ENCODE measurements at regions not wholly inside any gene's neighbourhood (a gene's known extent, or its start where the extent isn't known, plus 50 kb on each side); places are given as distances from the start of the nearest gene placed in this dataset.

DNA sequence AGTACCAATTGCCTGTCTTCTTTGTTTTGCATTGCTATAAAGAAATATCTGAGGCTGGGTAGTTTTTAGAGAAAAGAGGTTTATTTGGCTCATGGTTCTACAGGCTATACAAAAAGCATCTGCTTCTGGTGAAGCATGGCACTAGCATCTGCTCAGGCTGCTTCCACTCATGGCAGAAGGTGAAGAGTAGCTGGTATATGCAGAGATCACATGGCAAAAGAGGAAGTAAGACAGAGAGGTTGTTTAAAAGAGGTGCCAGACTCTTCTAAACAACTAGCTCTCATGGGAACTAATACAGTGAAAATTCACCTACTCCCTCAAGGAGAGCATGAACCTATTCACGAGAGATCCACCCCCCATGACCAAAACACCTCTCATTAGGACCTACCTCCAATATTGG, 56.7 kb upstream of the GUCA2B start:
- Mint-ChIP-seq H3K9me3 (peaks cover 4 to 17% (median 14%) of the 10 kb centered on the region in 3 donors), H3K4me1 (no peaks in the 10 kb centered on the region), H3K4me3 (no peak overlapping the region), H3K36me3 (peaks cover 2% of the 10 kb centered on the region), H3K27ac (no peak overlapping the region), H3K27me3 (peaks cover 2% of the 10 kb centered on the region)

DNA sequence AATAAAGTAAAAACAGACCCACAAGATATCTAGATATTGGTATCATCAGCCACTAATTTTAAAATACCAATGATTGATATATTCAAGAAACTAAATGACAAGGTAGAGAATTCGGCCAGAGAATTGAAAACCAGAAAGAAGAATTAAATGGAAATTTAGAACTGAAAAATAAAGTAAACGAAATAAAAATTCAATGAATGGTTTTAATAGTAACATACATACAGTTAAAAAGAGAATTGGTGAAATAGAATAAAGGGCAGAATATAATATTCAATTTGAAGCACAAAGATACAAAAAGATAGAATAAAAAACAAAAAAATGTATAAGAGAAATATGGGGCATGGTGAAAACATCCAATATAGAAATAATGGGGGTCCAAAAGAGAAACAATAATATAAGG, 64.0 kb upstream of the GUCA2B start:
- Mint-ChIP-seq H3K9me3 (peaks cover 9 to 29% (median 16%) of the 10 kb centered on the region in 3 donors), H3K36me3 (peaks cover 7% of the 10 kb centered on the region), H3K27ac (no peak overlapping the region), H3K4me3 (no peak overlapping the region), H3K4me1 (no peaks in the 10 kb centered on the region), H3K27me3 (peaks cover 19% of the 10 kb centered on the region)

DNA sequence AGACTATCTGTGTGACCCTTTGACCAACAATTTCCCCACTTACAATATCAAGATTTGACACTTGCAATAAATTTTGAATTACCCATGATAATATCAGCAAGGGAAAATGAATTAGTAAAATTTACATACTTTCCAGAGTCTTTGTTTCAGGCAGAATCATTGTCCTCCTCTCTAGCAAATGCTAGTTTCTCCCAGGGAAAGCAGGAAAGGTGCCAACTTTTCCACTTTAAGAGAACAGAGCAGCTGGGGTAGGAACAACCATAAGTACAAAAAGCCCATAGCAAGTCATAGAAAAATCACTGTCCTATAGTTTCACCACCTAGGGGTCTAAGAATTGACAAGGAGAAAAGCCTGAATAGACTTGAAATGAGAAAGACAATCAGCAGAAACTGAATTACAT, 67.1 kb upstream of the GUCA2B start:
- no peak overlapping the region for H3K4me3 Mint-ChIP-seq
- no peaks in the 10 kb centered on the region for H3K4me1 Mint-ChIP-seq
- H3K27ac Mint-ChIP-seq, result no peak overlapping the region
- H3K27me3 Mint-ChIP-seq, result peaks cover 21% of the 10 kb centered on the region
- H3K9me3 Mint-ChIP-seq, result peaks cover 7 to 22% (median 12%) of the 10 kb centered on the region in 3 donors
- peaks cover 5% of the 10 kb centered on the region for H3K36me3 Mint-ChIP-seq

DNA sequence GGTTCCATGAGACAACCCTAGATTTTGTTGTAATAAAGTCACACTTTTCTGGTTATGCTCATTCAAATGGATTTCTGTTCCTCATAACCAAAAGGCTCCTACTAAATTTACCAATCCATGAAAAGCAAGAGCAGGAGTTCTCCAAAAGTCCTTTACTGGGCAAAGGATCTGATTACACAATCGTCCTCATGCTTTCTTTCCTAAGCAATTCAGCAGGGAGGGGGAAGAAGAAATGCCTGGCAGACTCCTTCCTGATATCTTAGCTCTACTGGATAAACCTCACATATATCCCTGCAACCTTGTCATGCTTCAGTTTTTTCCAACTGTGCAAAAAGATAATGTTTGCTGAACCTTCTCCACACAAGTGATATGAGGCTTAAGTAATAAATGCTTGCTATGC, 67.6 kb upstream of the GUCA2B start:
- Mint-ChIP-seq H3K36me3 (peaks cover 5% of the 10 kb centered on the region), H3K27me3 (peaks cover 23% of the 10 kb centered on the region), H3K27ac (no peak overlapping the region), H3K9me3 (peaks cover 8 to 23% (median 12%) of the 10 kb centered on the region in 3 donors), H3K4me3 (no peak overlapping the region), H3K4me1 (no peaks in the 10 kb centered on the region)

DNA sequence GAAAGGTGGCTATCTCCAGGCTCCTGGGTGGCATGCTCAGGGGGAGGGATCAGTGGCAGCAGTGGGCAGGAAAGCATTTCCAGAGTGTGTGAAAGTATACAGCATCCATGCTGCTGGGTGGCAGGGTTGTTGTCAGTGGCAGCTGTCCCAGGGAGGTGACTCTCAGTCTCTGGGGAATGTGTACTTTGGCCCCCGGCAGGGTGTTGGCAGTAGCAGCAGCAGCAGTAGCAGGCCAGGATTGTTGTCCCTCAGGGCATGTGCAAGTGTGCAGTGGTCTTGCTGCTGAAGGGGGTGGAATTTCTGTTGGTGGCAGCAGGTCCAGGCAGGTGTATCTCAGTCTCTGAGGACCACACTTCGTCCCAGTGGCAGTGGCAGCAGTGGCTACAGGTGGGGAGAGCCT, 71.7 kb upstream of the GUCA2B start:
- H3K4me3 Mint-ChIP-seq, result peak overlapping the region in 1 of 4 donors; percentile 74
- peaks cover 3 to 21% (median 5%) of the 10 kb centered on the region in 3 donors for H3K9me3 Mint-ChIP-seq
- no peaks in the 10 kb centered on the region for H3K4me1 Mint-ChIP-seq
- H3K27me3 Mint-ChIP-seq, result peaks cover 25% of the 10 kb centered on the region
- no peak overlapping the region for H3K27ac Mint-ChIP-seq
- no peaks in the 10 kb centered on the region for H3K36me3 Mint-ChIP-seq

DNA sequence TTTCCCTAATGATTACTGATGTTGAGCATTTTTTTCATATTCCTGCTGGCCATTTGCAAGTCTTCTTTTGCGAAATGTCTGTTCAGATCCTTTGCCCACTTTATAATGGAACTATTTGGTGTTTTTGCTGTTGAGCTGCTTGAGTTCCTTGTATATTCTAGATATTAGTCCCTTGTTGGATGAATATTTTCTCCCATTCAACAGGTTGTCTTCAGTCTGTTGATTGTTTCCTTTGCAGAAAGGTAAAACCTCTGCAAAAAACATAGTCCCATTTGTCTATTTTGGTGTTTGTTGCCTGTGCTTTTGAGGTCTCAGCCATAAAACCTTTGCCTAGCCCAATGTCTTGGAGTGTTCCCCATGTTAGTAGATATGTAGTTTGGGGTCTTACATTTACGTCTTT, 78.0 kb upstream of the GUCA2B start:
- Mint-ChIP-seq H3K27ac (no peak overlapping the region), H3K9me3 (peaks cover 4 to 21% (median 4%) of the 10 kb centered on the region in 3 donors), H3K27me3 (peaks cover 19% of the 10 kb centered on the region), H3K36me3 (peaks cover 1% of the 10 kb centered on the region), H3K4me3 (no peak overlapping the region), H3K4me1 (no peaks in the 10 kb centered on the region)

DNA sequence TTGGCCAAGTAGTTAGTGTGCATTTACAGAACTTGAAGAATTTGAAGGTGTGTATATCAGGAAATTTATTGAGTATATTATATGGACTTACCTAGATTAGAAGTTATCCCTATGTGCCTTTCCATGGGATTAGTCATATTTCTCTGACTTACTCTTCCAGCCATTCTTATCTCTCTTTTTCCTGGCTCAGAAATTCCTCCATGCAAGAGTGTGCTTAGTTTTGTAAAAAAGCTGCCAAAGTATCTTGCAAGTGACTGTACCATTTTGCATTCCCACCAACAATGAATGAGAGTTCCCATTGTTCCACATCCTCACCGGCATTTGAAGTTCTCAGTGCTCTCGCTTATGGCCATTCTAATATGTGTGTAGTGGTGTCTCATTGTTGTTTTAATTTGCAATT, 82.2 kb upstream of the GUCA2B start:
- Mint-ChIP-seq H3K4me1 (no peaks in the 10 kb centered on the region), H3K36me3 (peaks cover 1% of the 10 kb centered on the region), H3K9me3 (peaks cover 2 to 5% (median 2%) of the 10 kb centered on the region in 3 donors), H3K27me3 (peaks cover 13% of the 10 kb centered on the region), H3K4me3 (no peak overlapping the region), H3K27ac (no peak overlapping the region)

DNA sequence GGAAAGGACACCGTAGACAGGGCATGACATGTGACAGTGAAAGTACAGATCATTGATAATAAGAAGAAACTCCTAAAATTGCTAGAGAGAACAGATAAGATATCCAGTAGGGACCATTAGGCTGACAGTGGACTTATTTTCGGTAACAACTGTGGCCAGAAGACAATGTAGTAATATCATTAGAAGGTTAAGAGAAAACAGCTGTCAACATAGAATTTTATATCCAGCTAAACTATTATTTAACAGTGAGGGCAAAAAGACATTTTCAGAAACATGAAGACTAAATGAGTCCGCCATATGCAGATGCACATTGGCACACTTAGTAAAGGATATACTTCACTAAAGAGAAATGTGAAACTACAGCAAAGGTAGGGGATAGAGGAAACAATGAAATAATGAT, 95.4 kb upstream of the GUCA2B start:
- Mint-ChIP-seq H3K4me1 (no peaks in the 10 kb centered on the region), H3K4me3 (no peak overlapping the region), H3K36me3 (no peaks in the 10 kb centered on the region), H3K9me3 (peaks cover 8 to 17% (median 17%) of the 10 kb centered on the region in 3 donors), H3K27ac (no peak overlapping the region), H3K27me3 (peaks cover 32% of the 10 kb centered on the region)

DNA sequence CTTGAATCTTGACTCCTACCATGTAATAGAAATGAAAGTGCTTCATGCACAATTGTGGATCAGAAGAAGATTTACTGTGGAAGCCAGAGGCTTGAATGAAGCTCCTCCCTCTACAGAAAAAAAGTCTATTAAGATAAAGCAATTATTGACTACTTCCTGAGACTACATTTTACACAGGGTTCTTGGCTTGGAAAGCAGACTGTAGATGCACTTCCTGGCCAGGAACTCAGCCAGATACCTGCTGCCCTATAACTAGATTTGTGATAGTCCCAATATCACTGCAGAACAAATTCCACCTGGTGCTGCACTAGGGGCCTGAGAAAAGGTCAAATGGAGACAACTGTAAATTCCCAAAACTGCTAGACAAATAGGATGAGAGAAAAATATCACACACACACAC, 96.8 kb upstream of the GUCA2B start:
- Mint-ChIP-seq H3K36me3 (no peaks in the 10 kb centered on the region), H3K27ac (no peak overlapping the region), H3K27me3 (peaks cover 28% of the 10 kb centered on the region), H3K4me1 (no peaks in the 10 kb centered on the region), H3K4me3 (no peak overlapping the region), H3K9me3 (peaks cover 8 to 17% (median 13%) of the 10 kb centered on the region in 3 donors)

DNA sequence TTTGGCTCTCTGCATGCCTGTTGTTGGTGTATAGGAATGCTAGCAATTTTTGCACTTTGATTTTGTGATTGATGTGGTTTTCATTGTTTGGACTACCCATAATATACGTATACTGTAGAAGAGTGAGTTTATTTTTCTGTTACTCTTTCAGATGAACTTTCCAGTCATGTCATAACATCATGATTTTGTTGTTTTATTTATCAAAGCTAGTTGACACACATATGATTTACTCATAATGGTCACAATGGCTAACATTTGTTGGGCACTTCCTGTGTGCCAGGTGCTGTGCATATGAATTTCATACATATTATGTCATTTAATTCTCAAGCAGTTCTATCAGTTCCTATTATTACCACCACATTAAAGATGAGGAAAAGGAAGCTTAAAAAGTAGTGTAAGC, 98.1 kb upstream of the GUCA2B start:
- Mint-ChIP-seq H3K9me3 (peaks cover 11 to 15% (median 14%) of the 10 kb centered on the region in 3 donors), H3K27ac (no peak overlapping the region), H3K4me3 (no peak overlapping the region), H3K36me3 (no peaks in the 10 kb centered on the region), H3K4me1 (no peaks in the 10 kb centered on the region), H3K27me3 (peaks cover 21% of the 10 kb centered on the region)

DNA sequence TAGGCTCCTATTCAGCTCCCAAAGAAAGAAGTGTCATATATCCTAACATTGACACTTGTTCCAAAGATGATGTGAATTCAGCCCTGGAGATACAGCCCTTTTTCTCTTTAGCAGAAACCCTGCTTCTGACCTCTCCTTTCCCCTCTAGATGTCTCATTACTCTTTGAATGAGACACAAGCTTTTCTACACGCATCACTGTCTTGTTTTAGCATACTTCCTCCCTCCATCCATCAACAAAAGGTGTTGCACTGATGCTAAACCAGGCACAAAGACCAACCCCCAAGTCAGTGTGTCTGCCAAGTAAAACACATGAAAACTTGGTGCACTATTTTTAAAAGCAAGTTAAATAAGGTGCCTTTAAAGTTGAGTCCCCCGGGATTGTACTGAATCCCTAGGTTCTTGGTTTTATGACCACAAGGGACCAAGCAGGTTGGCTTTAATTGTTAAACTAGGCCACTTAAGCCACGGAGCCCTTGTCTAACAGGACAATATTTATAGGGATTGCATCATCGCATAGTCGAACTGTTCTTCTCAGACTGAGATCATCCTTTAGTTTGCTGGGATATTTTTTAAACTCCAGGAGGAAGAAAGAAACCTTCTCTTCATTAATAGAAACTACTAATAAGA, 101.0 kb upstream of the GUCA2B start:
- Mint-ChIP-seq H3K4me3 (no peak overlapping the region), H3K27ac (no peak overlapping the region), H3K9me3 (peaks cover 5 to 11% (median 5%) of the 10 kb centered on the region in 3 donors), H3K36me3 (no peaks in the 10 kb centered on the region), H3K27me3 (peaks cover 26% of the 10 kb centered on the region), H3K4me1 (peaks cover 0 to 1% (median 0%) of the 10 kb centered on the region in 3 donors)

DNA sequence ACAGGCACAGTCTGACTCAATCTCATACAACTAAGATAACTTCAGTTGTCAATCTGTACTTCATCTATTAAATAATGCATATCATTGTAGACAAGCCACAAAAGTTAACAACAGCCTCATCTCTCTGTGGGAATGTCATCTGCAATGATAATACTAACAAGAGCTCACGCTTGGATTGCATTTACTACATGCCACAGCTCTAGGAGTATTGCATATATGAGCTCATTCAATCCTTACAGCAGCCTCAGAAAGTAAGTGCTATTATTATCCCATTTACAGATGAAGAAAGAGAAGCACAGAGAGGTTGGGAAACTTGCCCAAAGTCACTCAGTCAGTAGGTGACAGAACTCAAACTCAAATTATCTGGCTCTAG, 105.7 kb upstream of the GUCA2B start:
- Mint-ChIP-seq H3K4me1 (peaks cover 0 to 1% (median 0%) of the 10 kb centered on the region in 3 donors), H3K27me3 (peaks cover 22% of the 10 kb centered on the region), H3K36me3 (no peaks in the 10 kb centered on the region), H3K4me3 (no peak overlapping the region), H3K9me3 (peaks cover 0 to 3% (median 1%) of the 10 kb centered on the region in 3 donors), H3K27ac (no peak overlapping the region)

DNA sequence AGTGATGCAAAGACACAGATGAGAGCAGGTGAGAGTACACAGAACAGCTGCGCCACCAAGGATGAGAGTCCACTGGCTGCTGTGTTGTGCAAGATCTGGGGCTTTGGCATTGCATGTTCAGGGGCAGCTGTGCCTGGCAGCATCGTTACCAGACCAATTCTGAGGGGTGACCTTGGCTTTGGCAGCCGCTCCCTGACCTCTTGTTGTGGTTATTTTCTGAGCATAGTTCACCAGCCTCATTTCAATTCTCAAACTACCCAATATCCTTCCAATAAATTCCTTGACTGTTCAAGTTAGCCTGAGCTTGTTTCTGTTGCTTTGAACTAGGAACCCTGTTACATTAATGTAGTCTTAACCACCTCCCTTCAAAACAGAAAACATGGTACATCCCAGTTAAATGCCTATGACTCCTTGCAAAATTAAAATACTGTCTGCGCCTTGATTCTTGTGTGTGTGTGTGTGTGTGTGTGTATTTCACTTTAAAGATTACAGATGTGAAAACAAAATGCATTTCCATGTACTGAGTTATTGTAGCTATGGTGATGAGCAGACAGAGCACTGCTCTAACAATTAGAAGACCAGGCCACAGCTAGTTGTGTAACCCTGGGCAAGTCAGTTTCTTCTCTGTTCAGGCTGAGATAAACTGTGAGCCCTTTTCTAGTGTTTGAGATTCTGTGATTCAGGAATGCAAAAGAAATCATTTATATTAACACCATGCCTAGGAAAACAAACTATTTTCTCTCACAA, 106.3 kb upstream of the GUCA2B start:
- Mint-ChIP-seq H3K4me1 (peaks cover 0 to 1% (median 0%) of the 10 kb centered on the region in 3 donors), H3K36me3 (no peaks in the 10 kb centered on the region), H3K9me3 (peaks cover 0 to 3% (median 1%) of the 10 kb centered on the region in 3 donors), H3K27me3 (peaks cover 22% of the 10 kb centered on the region), H3K4me3 (no peak overlapping the region), H3K27ac (no peak overlapping the region)

DNA sequence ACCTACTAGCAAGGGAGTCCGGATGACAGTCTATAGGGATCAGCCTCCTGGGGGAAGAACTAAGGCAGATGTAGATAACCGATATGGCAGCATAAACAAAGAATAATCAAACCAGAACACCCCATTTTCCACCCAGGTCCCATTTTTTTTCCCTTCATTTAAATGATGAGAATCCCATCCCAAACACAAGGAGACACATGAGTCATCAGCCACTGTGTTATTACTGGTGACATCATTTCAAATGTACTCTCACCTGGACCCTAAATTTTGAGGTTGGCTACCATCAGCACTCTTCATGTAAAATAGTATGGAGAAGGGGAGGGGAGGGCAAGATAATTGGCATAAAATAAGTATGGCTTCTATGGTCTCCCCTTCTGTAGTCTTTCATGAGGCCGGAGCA, 108.9 kb upstream of the GUCA2B start:
- Mint-ChIP-seq H3K9me3 (no peaks in the 10 kb centered on the region), H3K27me3 (peaks cover 15% of the 10 kb centered on the region), H3K27ac (no peak overlapping the region), H3K4me3 (no peak overlapping the region), H3K4me1 (peaks cover 0 to 1% (median 0%) of the 10 kb centered on the region in 3 donors), H3K36me3 (peaks cover 2% of the 10 kb centered on the region)

DNA sequence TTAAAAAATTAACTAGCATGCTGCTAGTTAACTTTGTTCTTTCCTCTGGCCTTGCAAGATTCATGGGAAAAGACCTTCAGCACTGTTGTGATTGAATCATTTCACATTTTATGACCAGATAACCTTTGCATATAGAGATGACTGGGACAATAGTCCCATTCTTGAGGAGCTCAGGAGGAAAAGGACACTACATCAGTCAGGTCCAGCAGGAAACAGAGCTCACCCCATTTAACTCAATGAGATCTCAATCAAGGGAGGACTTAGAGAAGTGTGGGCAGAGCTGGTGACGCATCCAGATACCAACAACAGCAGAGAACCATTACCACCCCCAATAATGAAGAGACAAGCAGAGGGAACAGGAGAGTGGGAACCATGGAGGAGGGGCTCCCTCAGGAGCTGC, 109.4 kb upstream of the GUCA2B start:
- H3K4me3 Mint-ChIP-seq, result no peak overlapping the region
- no peaks in the 10 kb centered on the region for H3K4me1 Mint-ChIP-seq
- no peak overlapping the region for H3K27ac Mint-ChIP-seq
- peaks cover 11% of the 10 kb centered on the region for H3K27me3 Mint-ChIP-seq
- H3K9me3 Mint-ChIP-seq, result no peaks in the 10 kb centered on the region
- peaks cover 2% of the 10 kb centered on the region for H3K36me3 Mint-ChIP-seq

DNA sequence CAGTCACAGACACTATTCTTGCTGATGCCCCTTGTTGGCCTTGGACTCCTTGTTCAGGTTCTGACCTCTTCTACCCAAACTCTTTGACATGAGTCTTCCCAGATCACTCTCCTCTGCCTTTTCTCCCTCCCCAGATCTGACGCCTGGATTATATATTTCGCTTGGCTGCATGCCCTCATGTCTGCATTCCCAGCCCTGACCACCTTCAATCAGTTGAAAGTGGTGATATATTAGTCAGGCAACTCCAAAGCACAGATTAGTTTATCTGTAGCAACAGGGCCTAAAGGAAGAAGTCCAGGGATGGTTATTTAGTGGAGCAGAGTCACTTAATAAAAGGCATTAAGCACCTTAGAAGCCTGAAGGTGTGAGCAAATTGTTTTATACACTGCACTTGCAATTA, 110.0 kb upstream of the GUCA2B start:
- no peaks in the 10 kb centered on the region for H3K4me1 Mint-ChIP-seq
- H3K27me3 Mint-ChIP-seq, result peaks cover 7% of the 10 kb centered on the region
- H3K36me3 Mint-ChIP-seq, result peaks cover 2% of the 10 kb centered on the region
- H3K27ac Mint-ChIP-seq, result peak overlapping the region in 2 of 3 donors; percentile 17 to 42
- no peak overlapping the region for H3K4me3 Mint-ChIP-seq
- H3K9me3 Mint-ChIP-seq, result no peaks in the 10 kb centered on the region

All from IgD-negative memory B cell (primary cell).